ENCODE measurements at regions not wholly inside any gene's neighbourhood (a gene's known extent, or its start where the extent isn't known, plus 50 kb on each side); places are given as distances from the start of the nearest gene placed in this dataset.

GRCh38 chr3:44050867-44051266 lies 190.8 kb upstream of the TOPAZ1 start:
- H3K9ac ChIP-seq (ENCODE audit: low read depth, low read length) = no peak overlapping the region
- no peaks in the 10 kb centered on the region for H3K27me3 ChIP-seq (ENCODE audit: insufficient read depth, low read length)
- H3K4me3 ChIP-seq (ENCODE audit: low read length) = no peak overlapping the region
- no peaks in the 10 kb centered on the region for H3K36me3 ChIP-seq (ENCODE audit: insufficient read depth, low read depth, low read length)
- no peak overlapping the region for H3K27ac ChIP-seq (ENCODE audit: low read length)
- peaks cover 9% of the 10 kb centered on the region; the same call in 1 of the 2 replicates for H3K4me1 ChIP-seq (ENCODE audit: insufficient read depth, low read length)
- no peaks in the 10 kb centered on the region for H3K9me3 ChIP-seq (ENCODE audit: insufficient read depth, low read depth, low read length)

- H3K27ac ChIP-seq (ENCODE audit: low read length) = no peak overlapping the region
- no peak overlapping the region for H3K4me3 ChIP-seq (ENCODE audit: low read length)
- no peak overlapping the region for H3K9ac ChIP-seq (ENCODE audit: low read depth, low read length)
- H3K36me3 ChIP-seq (ENCODE audit: insufficient read depth, low read depth, low read length) = no peaks in the 10 kb centered on the region
- peaks cover 3% of the 10 kb centered on the region; the same call in 1 of the 2 replicates for H3K27me3 ChIP-seq (ENCODE audit: insufficient read depth, low read length)
- no peaks in the 10 kb centered on the region for H3K4me1 ChIP-seq (ENCODE audit: insufficient read depth, low read length)
- H3K9me3 ChIP-seq (ENCODE audit: insufficient read depth, low read depth, low read length) = no peaks in the 10 kb centered on the region
Measured at GRCh38 chr3:44055951-44056350, 185.7 kb upstream of the TOPAZ1 start.

- Histone ChIP-seq H3K27ac (ENCODE audit: low read length) (no peak overlapping the region), H3K27me3 (ENCODE audit: insufficient read depth, low read length) (peaks cover 3% of the 10 kb centered on the region; the same call in 1 of the 2 replicates), H3K9me3 (ENCODE audit: insufficient read depth, low read depth, low read length) (no peaks in the 10 kb centered on the region)
Measured at GRCh38 chr3:44056446-44057240, 185.0 kb upstream of the TOPAZ1 start.

GRCh38 chr3:44058022-44058867 lies 183.4 kb upstream of the TOPAZ1 start:
- H3K9ac ChIP-seq (ENCODE audit: low read depth, low read length) = no peak overlapping the region
- H3K27me3 ChIP-seq (ENCODE audit: insufficient read depth, low read length) = peaks cover 3% of the 10 kb centered on the region; the same call in 1 of the 2 replicates
- H3K27ac ChIP-seq (ENCODE audit: low read length) = no peak overlapping the region
- no peak overlapping the region for H3K4me3 ChIP-seq (ENCODE audit: low read length)
- no peaks in the 10 kb centered on the region for H3K9me3 ChIP-seq (ENCODE audit: insufficient read depth, low read depth, low read length)
- H3K36me3 ChIP-seq (ENCODE audit: insufficient read depth, low read depth, low read length) = no peaks in the 10 kb centered on the region
- H3K4me1 ChIP-seq (ENCODE audit: insufficient read depth, low read length) = peaks cover 11% of the 10 kb centered on the region; the same call in 1 of the 2 replicates

More at GRCh38 chr3:44056446-44057240, 185.0 kb upstream of the TOPAZ1 start:
- Histone ChIP-seq H3K4me1 (ENCODE audit: insufficient read depth, low read length) (peaks cover under 1% of the 10 kb centered on the region; the same call in 1 of the 2 replicates), H3K9ac (ENCODE audit: low read depth, low read length) (no peak overlapping the region), H3K36me3 (ENCODE audit: insufficient read depth, low read depth, low read length) (no peaks in the 10 kb centered on the region), H3K4me3 (ENCODE audit: low read length) (no peak overlapping the region)

GRCh38 chr3:44058868-44059203 lies 182.8 kb upstream of the TOPAZ1 start:
- H3K9ac ChIP-seq (ENCODE audit: low read depth, low read length) = no peak overlapping the region
- H3K36me3 ChIP-seq (ENCODE audit: insufficient read depth, low read depth, low read length) = no peaks in the 10 kb centered on the region
- no peaks in the 10 kb centered on the region for H3K9me3 ChIP-seq (ENCODE audit: insufficient read depth, low read depth, low read length)
- H3K4me3 ChIP-seq (ENCODE audit: low read length) = no peak overlapping the region
- H3K27ac ChIP-seq (ENCODE audit: low read length) = no peak overlapping the region
- peaks cover 3% of the 10 kb centered on the region; the same call in 1 of the 2 replicates for H3K27me3 ChIP-seq (ENCODE audit: insufficient read depth, low read length)
- H3K4me1 ChIP-seq (ENCODE audit: insufficient read depth, low read length) = peaks cover 11% of the 10 kb centered on the region; the same call in 1 of the 2 replicates

GRCh38 chr3:44060164-44060563 lies 181.5 kb upstream of the TOPAZ1 start:
- peaks cover 3% of the 10 kb centered on the region; the same call in 1 of the 2 replicates for H3K27me3 ChIP-seq (ENCODE audit: insufficient read depth, low read length)
- H3K9ac ChIP-seq (ENCODE audit: low read depth, low read length) = no peak overlapping the region
- no peak overlapping the region for H3K4me3 ChIP-seq (ENCODE audit: low read length)
- no peaks in the 10 kb centered on the region for H3K9me3 ChIP-seq (ENCODE audit: insufficient read depth, low read depth, low read length)
- peaks cover 11% of the 10 kb centered on the region; the same call in 1 of the 2 replicates for H3K4me1 ChIP-seq (ENCODE audit: insufficient read depth, low read length)
- H3K27ac ChIP-seq (ENCODE audit: low read length) = no peak overlapping the region
- H3K36me3 ChIP-seq (ENCODE audit: insufficient read depth, low read depth, low read length) = no peaks in the 10 kb centered on the region

- Histone ChIP-seq H3K4me3 (ENCODE audit: low read length) (no peak overlapping the region), H3K9ac (ENCODE audit: low read depth, low read length) (no peak overlapping the region), H3K9me3 (ENCODE audit: insufficient read depth, low read depth, low read length) (no peaks in the 10 kb centered on the region), H3K27me3 (ENCODE audit: insufficient read depth, low read length) (peaks cover 3% of the 10 kb centered on the region; the same call in 1 of the 2 replicates), H3K4me1 (ENCODE audit: insufficient read depth, low read length) (peaks cover 11% of the 10 kb centered on the region; the same call in 1 of the 2 replicates), H3K27ac (ENCODE audit: low read length) (no peak overlapping the region), H3K36me3 (ENCODE audit: insufficient read depth, low read depth, low read length) (no peaks in the 10 kb centered on the region)
Measured at GRCh38 chr3:44061268-44061667, 180.4 kb upstream of the TOPAZ1 start.

GRCh38 chr3:44061961-44062360 lies 179.7 kb upstream of the TOPAZ1 start:
- Histone ChIP-seq H3K27me3 (ENCODE audit: insufficient read depth, low read length) (peaks cover 3% of the 10 kb centered on the region; the same call in 1 of the 2 replicates), H3K9me3 (ENCODE audit: insufficient read depth, low read depth, low read length) (no peaks in the 10 kb centered on the region), H3K4me3 (ENCODE audit: low read length) (no peak overlapping the region), H3K4me1 (ENCODE audit: insufficient read depth, low read length) (peaks cover 11% of the 10 kb centered on the region; the same call in 1 of the 2 replicates), H3K27ac (ENCODE audit: low read length) (no peak overlapping the region), H3K9ac (ENCODE audit: low read depth, low read length) (no peak overlapping the region), H3K36me3 (ENCODE audit: insufficient read depth, low read depth, low read length) (no peaks in the 10 kb centered on the region)

- Histone ChIP-seq H3K36me3 (ENCODE audit: insufficient read depth, low read depth, low read length) (no peaks in the 10 kb centered on the region), H3K4me3 (ENCODE audit: low read length) (no peak overlapping the region), H3K27me3 (ENCODE audit: insufficient read depth, low read length) (no peaks in the 10 kb centered on the region), H3K4me1 (ENCODE audit: insufficient read depth, low read length) (peaks cover 11% of the 10 kb centered on the region; the same call in 1 of the 2 replicates), H3K9ac (ENCODE audit: low read depth, low read length) (no peak overlapping the region), H3K9me3 (ENCODE audit: insufficient read depth, low read depth, low read length) (no peaks in the 10 kb centered on the region), H3K27ac (ENCODE audit: low read length) (no peak overlapping the region)
Measured at GRCh38 chr3:44065311-44066094, 176.2 kb upstream of the TOPAZ1 start.

GRCh38 chr3:44066806-44067205 lies 174.9 kb upstream of the TOPAZ1 start:
- H3K4me1 ChIP-seq (ENCODE audit: insufficient read depth, low read length) = peaks cover 9% of the 10 kb centered on the region; the same call in 1 of the 2 replicates
- H3K4me3 ChIP-seq (ENCODE audit: low read length) = no peak overlapping the region
- no peaks in the 10 kb centered on the region for H3K36me3 ChIP-seq (ENCODE audit: insufficient read depth, low read depth, low read length)
- H3K9ac ChIP-seq (ENCODE audit: low read depth, low read length) = no peak overlapping the region
- H3K27me3 ChIP-seq (ENCODE audit: insufficient read depth, low read length) = no peaks in the 10 kb centered on the region
- no peaks in the 10 kb centered on the region for H3K9me3 ChIP-seq (ENCODE audit: insufficient read depth, low read depth, low read length)
- no peak overlapping the region for H3K27ac ChIP-seq (ENCODE audit: low read length)

- peaks cover 3% of the 10 kb centered on the region; the same call in 1 of the 2 replicates for H3K4me1 ChIP-seq (ENCODE audit: insufficient read depth, low read length)
- H3K4me3 ChIP-seq (ENCODE audit: low read length) = no peak overlapping the region
- no peak overlapping the region for H3K9ac ChIP-seq (ENCODE audit: low read depth, low read length)
- H3K36me3 ChIP-seq (ENCODE audit: insufficient read depth, low read depth, low read length) = no peaks in the 10 kb centered on the region
- no peaks in the 10 kb centered on the region for H3K9me3 ChIP-seq (ENCODE audit: insufficient read depth, low read depth, low read length)
- no peaks in the 10 kb centered on the region for H3K27me3 ChIP-seq (ENCODE audit: insufficient read depth, low read length)
- H3K27ac ChIP-seq (ENCODE audit: low read length) = no peak overlapping the region
Measured at GRCh38 chr3:44067431-44067830, 174.3 kb upstream of the TOPAZ1 start.

Data from iPS-20b (cell line).